ENCODE measurements at regions not wholly inside any gene's neighbourhood (a gene's known extent, or its start where the extent isn't known, plus 50 kb on each side); places are given as distances from the start of the nearest gene placed in this dataset.

DNA sequence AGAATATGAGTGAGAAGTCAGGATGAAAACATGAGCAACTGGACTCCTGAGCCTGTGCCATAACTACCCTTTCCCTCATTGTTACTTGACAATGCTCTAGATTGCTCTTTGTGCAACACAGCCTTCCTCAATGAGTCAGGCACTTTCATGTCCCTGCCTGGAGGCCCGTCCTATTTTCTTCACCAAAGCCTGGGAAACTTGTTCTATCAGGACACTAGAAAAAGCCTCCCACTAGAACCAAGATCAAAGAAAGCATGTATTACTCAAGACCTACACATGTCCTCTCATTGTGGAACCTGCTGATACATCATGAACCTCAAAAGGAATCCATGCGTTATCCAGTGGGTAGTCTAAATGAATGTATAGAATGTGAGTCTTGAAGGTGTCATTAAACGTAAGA, 624.5 kb downstream of the TOX3 start:
- no peak for DNase-seq (ENCODE audit: low read depth)

DNA sequence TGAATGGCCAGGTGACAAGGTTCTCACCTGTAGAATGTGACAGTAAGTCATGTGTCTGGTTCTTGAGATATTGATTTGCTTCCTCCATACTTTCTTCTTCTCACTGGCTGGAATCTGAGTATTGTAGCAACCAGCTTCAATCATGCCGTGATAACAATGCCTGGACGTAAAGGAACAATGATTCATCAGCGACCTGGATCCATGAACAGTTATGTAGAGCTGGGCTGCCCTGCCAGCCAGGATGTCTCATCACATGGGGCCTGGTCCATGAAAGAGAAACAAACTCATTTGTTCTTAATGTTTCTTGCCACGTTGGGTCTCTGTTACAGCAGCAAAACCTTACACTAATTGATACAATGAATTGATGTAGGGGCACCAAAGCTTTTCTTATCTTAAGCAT, 627.2 kb downstream of the TOX3 start:
- DNase-seq (ENCODE audit: low read depth) = no peak

DNA sequence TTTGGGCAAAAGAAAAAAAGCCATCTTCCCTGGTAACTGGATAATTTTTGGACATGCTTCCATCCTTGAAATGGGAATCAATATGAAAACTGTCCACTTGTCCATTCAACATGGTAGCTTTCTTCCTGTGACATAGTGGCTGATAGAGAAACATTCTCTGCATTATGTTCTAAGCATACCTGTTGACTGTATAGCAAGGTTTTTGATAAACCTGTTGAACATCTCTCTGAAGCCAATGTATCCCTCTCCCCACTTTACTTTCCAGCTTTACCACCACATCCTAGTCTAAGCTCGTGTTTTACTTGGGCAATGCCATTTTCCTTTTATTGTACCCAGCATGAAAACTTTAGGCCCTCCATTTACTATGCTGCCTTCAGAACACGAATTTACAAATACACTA, 630.1 kb downstream of the TOX3 start:
- no peak for DNase-seq (ENCODE audit: low read depth)

DNA sequence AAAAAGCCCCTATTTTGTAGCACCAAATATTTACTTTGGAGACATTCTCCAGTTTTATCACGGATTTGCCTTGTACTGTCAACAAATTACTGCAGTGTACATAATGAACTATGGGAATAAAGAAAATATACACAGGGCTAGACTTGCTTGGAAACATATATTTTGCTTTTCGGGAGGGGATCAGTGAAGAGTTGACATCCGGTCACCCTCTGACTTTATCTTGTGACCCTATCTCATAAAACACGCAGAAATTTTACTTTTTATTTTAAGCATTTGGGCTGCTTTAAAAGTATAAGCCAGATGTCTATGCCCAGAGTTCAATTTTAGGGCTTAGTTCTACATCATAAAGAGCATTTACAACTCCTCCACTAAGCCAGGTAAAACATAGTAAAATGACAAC, 630.7 kb downstream of the TOX3 start:
- no peak for DNase-seq (ENCODE audit: low read depth)

DNA sequence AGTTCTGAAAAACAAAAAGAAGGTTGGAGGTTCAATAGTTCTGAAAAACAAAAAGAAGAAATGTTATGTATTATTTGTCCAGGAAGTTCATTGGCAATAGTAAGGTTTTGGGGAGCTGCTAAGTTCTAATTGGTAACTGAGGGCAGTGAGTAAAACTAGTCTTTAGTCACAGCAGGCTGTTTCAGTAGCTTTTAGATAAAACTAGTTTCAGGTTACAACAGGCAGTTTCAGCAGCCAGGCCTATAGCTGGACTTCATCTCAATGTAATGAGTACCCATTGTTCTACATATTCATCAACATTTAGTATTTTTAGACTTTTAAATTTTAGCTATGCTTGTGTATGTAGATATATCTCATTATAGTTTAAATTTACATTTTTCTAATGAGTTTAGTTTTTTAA, 639.3 kb downstream of the TOX3 start:
- DNase-seq (ENCODE audit: low read depth) = no peak

DNA sequence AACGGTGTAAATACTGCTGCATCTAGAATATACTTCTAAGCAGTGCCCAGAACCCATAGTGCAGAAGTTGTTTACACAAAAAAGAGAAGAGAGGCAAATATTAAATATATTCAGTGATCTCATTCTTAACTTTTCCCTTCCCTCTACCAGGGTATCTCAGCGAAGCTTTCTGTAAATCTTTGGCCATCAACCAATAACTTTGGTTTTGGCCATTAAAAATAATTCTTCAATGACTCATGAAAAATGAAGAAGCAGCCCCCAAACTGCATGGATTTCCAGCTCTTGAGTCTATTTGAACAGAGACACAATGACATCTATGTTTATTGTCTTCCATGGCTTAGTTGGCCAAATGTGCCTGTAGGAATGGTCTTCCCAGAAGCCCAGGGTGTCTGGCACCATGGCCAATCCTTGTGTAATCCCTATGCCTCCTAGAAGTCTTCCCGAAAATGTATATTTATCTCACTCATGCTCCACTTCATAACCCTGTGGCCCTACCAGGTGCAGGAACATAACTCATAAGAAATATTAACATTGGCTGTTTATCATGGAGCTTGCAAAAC, 646.6 kb downstream of the TOX3 start:
- no peak for DNase-seq (ENCODE audit: low read depth)

DNA sequence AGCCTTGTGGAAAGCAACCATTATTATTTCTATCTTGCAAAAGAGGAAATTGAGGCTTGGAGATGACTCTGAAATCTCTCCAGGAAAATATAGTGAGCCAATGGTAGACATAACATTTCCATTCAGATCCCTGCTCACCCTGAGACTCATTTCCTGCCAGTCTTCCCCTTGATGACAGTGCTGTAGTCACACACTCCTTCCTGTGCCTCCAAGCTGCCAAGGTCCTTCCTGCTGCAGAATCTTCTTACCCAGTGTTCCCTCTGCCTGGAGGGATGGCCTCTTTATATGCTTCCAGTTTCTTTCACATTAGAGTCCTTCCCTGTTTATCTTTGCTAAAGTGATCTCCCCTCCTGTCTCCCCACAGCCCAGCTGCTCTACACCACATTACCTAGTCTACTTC, 648.1 kb downstream of the TOX3 start:
- no peak for DNase-seq (ENCODE audit: low read depth)

DNA sequence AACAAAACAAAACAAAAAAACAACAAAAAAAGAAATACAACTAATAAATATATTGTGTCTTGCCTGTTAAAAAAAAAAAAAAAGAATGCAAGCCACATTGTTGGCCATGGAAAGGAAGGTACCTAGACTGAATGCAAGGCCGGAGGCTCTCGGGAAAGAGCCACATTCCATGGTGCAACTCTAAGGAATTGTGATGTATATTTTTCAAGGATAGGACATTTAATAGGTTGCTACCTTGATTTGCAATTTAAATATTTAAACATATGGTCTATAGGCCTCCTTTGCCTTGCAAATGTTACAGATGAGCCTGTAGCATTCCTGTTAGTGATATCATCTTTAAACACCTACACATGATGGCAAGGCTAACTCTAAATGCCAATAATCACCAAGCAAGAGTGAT, 650.9 kb downstream of the TOX3 start:
- DNase-seq (ENCODE audit: low read depth) = no peak

DNA sequence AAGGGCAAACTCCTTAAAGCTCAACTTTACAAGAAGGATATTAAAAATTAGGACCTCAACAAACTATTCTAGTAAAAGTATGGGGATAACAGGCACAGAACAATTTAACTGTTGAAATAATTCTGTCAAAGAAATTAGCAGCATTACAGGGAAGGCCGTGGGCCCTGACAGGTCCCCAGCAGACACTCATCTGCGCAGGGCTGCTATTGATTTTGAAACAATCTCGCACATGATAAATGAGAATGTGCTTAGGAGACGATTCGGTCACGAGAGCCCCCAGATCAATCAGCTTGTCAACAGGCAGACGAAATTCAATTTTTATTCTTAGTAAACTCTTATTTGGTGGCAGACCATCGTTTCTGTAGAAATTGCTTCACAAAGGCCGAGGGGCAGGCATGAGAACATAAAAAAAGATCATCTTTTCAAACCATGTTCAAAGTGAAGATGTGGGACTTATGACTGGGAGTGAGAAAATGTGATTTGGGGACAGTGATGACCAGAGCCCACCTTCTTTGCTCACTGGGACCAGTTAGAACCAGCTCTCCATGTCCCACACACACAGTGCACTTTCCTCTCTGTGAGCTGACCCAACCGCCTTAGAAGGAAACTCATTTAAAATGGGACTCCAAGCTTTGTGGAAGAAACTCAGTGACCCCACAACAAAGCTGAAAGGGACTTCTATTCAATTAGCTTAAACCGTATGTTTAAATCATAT, 654.5 kb downstream of the TOX3 start:
- no peak for DNase-seq (ENCODE audit: low read depth)

DNA sequence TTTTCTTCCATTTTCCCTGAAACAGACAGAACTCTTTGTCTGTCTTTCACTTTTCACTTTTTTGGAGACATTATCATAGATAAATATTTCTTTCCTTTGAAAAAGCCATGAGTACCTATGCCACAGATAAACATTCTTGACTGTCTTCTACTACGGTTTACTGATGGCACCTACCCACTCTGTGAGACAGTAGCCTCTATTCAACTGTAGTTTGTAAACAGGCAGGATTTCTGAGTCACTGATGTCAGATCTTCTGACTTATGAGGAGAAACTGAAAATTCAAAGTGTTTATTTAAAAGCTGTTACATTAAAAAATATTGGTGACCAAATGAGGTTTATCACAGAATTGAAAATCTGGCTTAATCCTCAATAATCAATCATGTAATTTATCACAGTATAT, 658.4 kb downstream of the TOX3 start:
- no peak for DNase-seq (ENCODE audit: low read depth)

DNA sequence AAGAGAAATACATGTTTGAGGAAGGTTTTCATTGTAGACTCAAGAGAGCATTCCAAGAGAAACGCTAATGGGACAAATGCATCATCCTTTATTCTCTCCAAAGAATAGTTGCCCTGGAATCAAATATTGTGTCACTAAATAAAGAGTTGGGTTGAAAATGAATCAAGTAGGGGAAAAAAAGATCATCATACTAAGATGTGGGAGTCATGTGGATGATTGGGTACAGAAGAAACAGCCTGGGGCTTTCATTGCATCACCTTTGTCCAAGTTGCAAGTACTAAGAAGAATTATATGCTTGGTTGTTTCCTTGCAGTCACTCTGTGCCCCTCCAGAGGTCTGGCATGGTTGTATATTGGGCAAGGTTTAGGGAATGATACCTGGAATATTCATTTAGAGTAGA, 658.9 kb downstream of the TOX3 start:
- no peak for DNase-seq (ENCODE audit: low read depth)

DNA sequence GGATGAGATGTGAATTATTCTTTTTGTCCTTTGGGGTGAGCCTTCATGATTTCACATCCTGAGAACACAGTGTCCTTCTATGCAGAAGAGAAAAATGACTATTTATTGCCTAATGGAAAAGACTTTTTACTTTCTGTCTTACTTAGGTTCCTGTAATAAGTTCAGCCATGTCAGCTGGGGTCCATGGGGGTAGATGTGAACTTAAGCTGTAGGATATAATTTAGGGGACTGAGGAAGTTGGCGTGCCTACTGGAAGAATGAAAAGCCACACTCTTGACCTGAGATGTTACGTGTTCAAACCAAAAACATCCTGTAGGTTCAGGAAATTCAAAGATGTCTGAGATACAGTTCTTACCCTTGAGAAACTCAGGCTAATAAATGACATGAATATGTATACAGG, 660.5 kb downstream of the TOX3 start:
- DNase-seq (ENCODE audit: low read depth) = no peak

DNA sequence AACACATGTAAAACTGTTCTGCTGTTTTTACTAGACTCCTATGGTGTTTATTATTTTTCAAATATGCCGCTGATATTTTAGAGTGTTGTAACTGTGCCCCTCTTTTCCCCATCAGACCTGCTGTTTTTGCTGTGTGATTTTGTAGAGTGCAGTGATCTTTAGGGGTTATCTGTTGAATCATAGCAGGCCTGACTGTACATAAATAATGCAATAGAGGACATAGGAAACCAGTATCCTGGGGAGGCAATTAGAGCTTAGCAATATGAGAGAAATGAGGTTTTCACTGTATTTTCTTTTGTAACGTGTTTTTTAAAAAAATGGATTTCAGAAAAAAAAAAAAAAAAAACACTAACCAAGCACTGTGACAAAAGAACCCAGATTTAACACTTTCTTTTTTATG, 662.2 kb downstream of the TOX3 start:
- DNase-seq (ENCODE audit: low read depth) = no peak

DNA sequence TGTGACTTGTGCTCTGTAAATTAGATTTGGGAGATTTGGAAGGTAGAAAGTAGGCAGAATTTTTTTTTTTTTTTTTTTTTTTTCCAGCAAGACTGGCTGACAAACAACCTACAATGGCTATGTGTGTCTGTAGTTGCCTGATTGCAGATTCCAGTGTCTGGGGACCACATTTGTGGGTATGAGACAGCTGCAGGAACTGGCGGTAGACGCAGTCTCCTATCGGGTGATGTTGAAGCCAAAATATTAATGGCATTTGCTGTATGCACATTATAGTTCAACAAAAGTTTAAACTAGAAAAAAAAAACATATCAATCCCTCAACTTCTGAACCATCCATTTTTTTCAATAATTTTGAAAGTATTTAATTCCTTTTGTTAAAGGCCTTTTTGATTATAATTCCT, 665.2 kb downstream of the TOX3 start:
- DNase-seq (ENCODE audit: low read depth) = peak; percentile 82

DNA sequence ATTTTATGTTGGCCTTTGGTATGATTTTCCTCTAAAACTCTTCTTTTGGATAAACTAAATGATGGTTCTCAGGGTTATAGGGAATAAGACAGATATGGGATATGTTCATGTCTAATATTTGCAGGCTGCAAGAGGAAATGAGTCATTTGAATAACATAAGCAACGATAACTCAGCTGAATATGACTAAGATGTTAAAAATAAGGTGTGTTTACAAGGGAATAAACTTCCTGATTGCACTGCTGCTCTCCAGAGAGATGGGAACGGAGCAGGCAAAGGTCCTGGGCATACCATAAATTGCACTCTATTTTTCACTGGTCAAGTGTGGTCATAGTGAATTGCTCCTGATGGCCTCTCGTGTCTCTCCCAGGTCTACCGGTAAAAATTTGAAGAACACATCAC, 666.2 kb downstream of the TOX3 start:
- peak; percentile 72 for DNase-seq (ENCODE audit: low read depth)

DNA sequence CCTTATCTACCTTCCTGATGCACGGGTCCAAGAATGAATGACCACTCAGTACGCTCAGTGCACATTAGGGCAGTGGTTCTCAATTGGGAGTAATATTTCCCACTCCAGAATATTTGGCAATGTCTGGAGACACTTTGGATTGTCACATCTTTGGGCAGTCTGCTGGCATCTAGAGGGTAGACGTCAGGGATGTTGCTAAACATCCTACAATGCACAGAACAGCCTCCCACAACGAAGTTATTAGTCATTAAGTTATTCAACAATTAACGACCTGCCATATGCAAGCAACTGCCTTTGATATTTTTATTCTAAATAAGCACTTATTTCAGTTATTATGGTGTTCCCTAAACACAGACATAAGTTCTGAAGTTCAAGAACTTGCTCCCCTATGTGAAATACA, 669.3 kb downstream of the TOX3 start:
- no peak for DNase-seq (ENCODE audit: low read depth)

DNA sequence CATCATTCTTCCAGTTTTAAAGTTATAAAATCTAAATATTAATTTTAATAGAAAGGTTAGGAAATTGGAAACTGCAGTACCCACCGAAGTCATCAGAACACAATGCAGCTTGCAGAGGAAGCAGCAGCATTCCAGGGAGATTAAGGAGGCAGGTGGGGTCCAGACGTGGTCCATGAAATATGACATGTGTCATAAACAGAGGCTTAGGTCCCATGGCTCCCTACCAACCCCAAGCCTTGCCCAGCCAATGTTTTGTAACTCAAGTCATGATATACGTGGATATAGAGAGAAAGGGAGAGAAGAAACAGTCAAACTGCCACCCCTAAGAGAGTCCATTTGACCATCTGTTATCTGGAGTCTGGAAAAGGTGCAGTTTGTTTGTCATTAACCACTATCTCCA, 670.0 kb downstream of the TOX3 start:
- DNase-seq (ENCODE audit: low read depth) = peak; percentile 36

DNA sequence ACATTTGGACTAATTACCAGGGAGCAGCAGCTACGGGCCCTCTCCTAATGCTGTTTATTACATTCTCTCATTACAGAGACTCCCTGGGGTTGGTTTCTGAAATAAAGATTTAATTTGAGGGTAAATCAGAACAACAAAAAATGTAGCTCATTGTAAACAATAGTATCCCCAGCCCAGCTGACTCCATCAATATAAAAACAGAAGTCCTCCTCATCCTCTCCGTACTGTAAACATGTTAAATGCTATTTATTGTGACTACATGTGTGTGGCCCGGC, 670.4 kb downstream of the TOX3 start:
- DNase-seq (ENCODE audit: low read depth) = no peak

DNA sequence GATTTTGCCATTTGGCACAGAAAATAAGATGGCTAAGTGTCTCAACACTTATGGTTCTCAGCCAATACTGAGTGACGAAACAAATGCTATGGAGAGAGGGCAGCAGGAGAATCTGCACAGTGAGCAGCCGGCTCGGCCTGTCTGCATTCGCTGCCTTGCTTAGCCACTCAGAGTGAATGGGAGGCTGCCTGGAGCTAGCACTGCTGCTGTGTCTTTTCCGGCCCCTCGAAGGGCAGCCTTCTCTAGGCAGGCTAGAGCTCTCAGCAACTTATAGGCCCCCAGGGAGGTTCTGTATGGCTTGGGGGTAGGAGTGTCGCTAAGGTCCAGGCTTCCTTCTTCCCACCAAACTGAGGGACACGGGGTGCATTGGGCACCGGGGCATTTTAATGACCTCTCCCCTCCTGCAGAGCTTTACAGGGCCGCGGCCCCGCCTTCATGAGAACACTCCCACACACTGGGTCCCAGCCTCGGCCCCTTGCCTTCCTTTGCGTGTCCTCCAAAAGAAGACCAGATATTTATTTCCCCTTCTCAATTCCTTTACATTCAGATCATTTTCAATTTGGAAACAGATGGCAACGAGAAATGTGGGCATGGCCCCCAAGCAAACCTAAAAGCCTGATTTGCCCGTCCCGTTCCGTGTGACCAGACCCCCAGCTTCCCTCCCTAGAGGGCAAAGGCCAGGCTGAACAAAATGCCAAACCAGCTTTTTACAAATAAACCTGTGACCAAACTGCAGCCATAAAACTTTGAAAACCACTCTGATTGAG, 670.9 kb downstream of the TOX3 start:
- no peak for DNase-seq (ENCODE audit: low read depth)

DNA sequence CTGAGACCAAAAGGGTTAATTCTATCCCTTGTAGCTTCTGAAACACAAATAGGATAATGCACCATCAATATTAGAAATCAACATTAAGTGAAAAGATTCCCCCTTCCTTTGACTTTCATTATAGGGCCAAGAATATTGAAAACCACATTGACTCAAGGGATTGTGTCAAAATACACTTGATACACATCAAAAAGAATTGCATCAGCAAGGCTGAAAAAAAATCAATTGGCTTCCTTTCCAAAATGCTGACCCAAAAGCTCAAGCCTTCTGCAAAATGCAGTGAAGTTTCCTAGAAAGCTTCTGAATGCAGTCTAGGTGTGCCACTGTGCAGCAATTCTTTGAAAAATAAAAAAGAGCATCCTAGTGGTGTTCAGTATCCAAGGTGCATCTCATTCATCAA, 674.4 kb downstream of the TOX3 start:
- no peak for DNase-seq (ENCODE audit: low read depth)

DNA sequence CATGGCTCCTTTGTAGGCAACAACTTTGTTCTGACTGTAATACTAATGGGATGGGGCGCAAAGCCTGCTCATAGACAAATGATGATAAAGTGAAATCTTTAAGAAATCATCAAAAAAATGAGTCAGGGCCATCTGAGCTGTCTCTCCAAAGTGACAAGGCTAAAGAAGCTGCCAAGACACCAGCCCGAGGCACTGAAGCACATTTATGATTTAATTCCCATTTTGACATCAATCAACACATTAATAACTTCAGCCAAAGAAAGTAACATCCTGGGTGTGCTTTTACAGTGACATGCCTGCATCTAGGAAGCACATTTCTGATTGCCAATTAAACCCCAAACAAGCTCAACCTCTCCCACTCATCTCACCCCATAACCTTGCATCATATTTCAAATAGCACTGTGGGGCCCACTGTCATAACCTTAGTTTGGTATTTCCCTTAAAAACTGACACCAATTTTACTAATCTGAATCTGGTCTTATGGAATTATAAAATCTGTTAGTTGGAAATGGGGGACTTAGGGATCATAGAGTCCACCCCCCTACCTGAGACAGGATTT, 676.6 kb downstream of the TOX3 start:
- DNase-seq (ENCODE audit: low read depth) = no peak

DNA sequence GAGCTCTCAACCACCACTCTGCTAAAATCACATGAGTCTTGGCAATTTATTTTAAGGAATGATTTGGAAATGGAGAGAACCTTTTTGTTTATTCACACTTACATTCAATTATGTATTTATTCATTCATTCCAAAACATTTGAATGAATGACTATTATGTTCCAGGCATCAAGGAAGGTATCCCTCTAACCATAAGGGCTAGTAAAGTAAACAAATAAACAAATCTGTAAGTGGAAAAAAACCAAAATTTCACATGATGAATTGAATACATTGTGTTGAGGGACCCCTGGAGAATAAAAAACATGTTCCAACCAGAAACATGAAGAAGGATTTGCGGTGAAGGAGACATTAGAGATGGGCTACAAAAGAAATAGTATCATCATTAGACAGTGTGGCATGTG, 677.8 kb downstream of the TOX3 start:
- DNase-seq (ENCODE audit: low read depth) = no peak

DNA sequence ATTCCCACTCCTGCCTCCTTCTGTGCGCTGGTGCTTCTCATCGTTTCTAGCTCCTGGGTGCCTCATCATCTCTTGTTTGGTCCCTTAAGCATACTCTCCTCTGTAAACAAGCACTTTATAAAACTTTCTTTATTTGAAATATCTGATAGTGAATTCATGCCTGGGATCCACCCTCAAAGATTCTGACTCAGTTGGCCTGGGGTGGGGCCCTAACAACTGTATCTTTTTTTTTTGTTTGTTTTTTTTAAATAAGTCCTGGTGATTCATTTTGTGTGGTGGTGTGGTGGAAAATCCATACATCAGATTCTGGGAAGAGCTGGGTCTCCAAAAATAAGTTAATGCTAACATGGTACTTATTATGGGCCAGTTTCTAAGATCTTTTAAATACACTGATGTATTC, 678.3 kb downstream of the TOX3 start:
- DNase-seq (ENCODE audit: low read depth) = no peak

All from myocyte (in vitro differentiated cells).